ENCODE measurements at regions not wholly inside any gene's neighbourhood (a gene's known extent, or its start where the extent isn't known, plus 50 kb on each side); places are given as distances from the start of the nearest gene placed in this dataset.

GRCh38 chr11:131089727-131090245 is 173.5 kb upstream of the SNX19 start:
- Histone ChIP-seq H3K4me3 (ENCODE audit: low read depth, low read length) (no peak overlapping the region), H3K27me3 (ENCODE audit: control insufficient read depth, insufficient read depth, low read length) (no peaks in the 10 kb centered on the region), H3K27ac (ENCODE audit: low read depth, low read length) (no peak overlapping the region), H3K36me3 (ENCODE audit: control insufficient read depth, insufficient read depth, low read length) (no peaks in the 10 kb centered on the region), H3K9me3 (ENCODE audit: control insufficient read depth, insufficient read depth, low read depth, low read length) (peaks cover 12% of the 10 kb centered on the region), H3K9ac (ENCODE audit: low read length) (no peak overlapping the region), H3K4me1 (ENCODE audit: control insufficient read depth, insufficient read depth, low read length) (no peaks in the 10 kb centered on the region)

GRCh38 chr11:131092469-131092868 is 176.2 kb upstream of the SNX19 start:
- H3K4me1 ChIP-seq (ENCODE audit: control insufficient read depth, insufficient read depth, low read length): 0 out of 2 replicates have a peak, but pooled peaks cover 5% of the 10 kb centered on the region
- no peaks in the 10 kb centered on the region for H3K9me3 ChIP-seq (ENCODE audit: control insufficient read depth, insufficient read depth, low read depth, low read length)
- H3K27ac ChIP-seq (ENCODE audit: low read depth, low read length): no peak overlapping the region
- H3K4me3 ChIP-seq (ENCODE audit: low read depth, low read length): no peak overlapping the region
- no peaks in the 10 kb centered on the region for H3K36me3 ChIP-seq (ENCODE audit: control insufficient read depth, insufficient read depth, low read length)
- no peaks in the 10 kb centered on the region for H3K27me3 ChIP-seq (ENCODE audit: control insufficient read depth, insufficient read depth, low read length)
- no peak overlapping the region for H3K9ac ChIP-seq (ENCODE audit: low read length)

- Histone ChIP-seq H3K9me3 (ENCODE audit: control insufficient read depth, insufficient read depth, low read depth, low read length) (no peaks in the 10 kb centered on the region), H3K9ac (ENCODE audit: low read length) (no peak overlapping the region), H3K27me3 (ENCODE audit: control insufficient read depth, insufficient read depth, low read length) (no peaks in the 10 kb centered on the region), H3K36me3 (ENCODE audit: control insufficient read depth, insufficient read depth, low read length) (no peaks in the 10 kb centered on the region), H3K27ac (ENCODE audit: low read depth, low read length) (no peak overlapping the region), H3K4me3 (ENCODE audit: low read depth, low read length) (no peak overlapping the region), H3K4me1 (ENCODE audit: control insufficient read depth, insufficient read depth, low read length) (0 out of 2 replicates have a peak, but pooled peaks cover 5% of the 10 kb centered on the region)
These were observed 178.5 kb upstream of the SNX19 start for GRCh38 chr11:131094827-131095226.

- H3K4me3 ChIP-seq (ENCODE audit: low read depth, low read length): no peak overlapping the region
These were observed 179.4 kb upstream of the SNX19 start for GRCh38 chr11:131095511-131096185.

GRCh38 chr11:131099013-131099412 is 182.7 kb upstream of the SNX19 start:
- H3K27ac ChIP-seq (ENCODE audit: low read depth, low read length): no peak overlapping the region
- H3K9ac ChIP-seq (ENCODE audit: low read length): no peak overlapping the region
- no peaks in the 10 kb centered on the region for H3K27me3 ChIP-seq (ENCODE audit: control insufficient read depth, insufficient read depth, low read length)
- H3K4me3 ChIP-seq (ENCODE audit: low read depth, low read length): no peak overlapping the region
- no peaks in the 10 kb centered on the region for H3K9me3 ChIP-seq (ENCODE audit: control insufficient read depth, insufficient read depth, low read depth, low read length)
- 0 out of 2 replicates have a peak, but pooled peaks cover 5% of the 10 kb centered on the region for H3K4me1 ChIP-seq (ENCODE audit: control insufficient read depth, insufficient read depth, low read length)
- H3K36me3 ChIP-seq (ENCODE audit: control insufficient read depth, insufficient read depth, low read length): no peaks in the 10 kb centered on the region

More at GRCh38 chr11:131095511-131096185, 179.4 kb upstream of the SNX19 start:
- Histone ChIP-seq H3K27me3 (ENCODE audit: control insufficient read depth, insufficient read depth, low read length) (no peaks in the 10 kb centered on the region), H3K9me3 (ENCODE audit: control insufficient read depth, insufficient read depth, low read depth, low read length) (no peaks in the 10 kb centered on the region), H3K36me3 (ENCODE audit: control insufficient read depth, insufficient read depth, low read length) (no peaks in the 10 kb centered on the region), H3K27ac (ENCODE audit: low read depth, low read length) (no peak overlapping the region), H3K4me1 (ENCODE audit: control insufficient read depth, insufficient read depth, low read length) (0 out of 2 replicates have a peak, but pooled peaks cover 5% of the 10 kb centered on the region), H3K9ac (ENCODE audit: low read length) (no peak overlapping the region)

- H3K4me3 ChIP-seq (ENCODE audit: low read depth, low read length): no peak overlapping the region
- H3K9ac ChIP-seq (ENCODE audit: low read length): no peak overlapping the region
- no peak overlapping the region for H3K27ac ChIP-seq (ENCODE audit: low read depth, low read length)
- 0 out of 2 replicates have a peak, but pooled peaks cover 5% of the 10 kb centered on the region for H3K4me1 ChIP-seq (ENCODE audit: control insufficient read depth, insufficient read depth, low read length)
- no peaks in the 10 kb centered on the region for H3K27me3 ChIP-seq (ENCODE audit: control insufficient read depth, insufficient read depth, low read length)
- H3K9me3 ChIP-seq (ENCODE audit: control insufficient read depth, insufficient read depth, low read depth, low read length): peaks cover 5% of the 10 kb centered on the region; the same call in 1 of the 2 replicates
- H3K36me3 ChIP-seq (ENCODE audit: control insufficient read depth, insufficient read depth, low read length): no peaks in the 10 kb centered on the region
These were observed 183.5 kb upstream of the SNX19 start for GRCh38 chr11:131099746-131100145.

- no peak overlapping the region for H3K4me3 ChIP-seq (ENCODE audit: low read depth, low read length)
- H3K36me3 ChIP-seq (ENCODE audit: control insufficient read depth, insufficient read depth, low read length): no peaks in the 10 kb centered on the region
- H3K4me1 ChIP-seq (ENCODE audit: control insufficient read depth, insufficient read depth, low read length): no peaks in the 10 kb centered on the region
- H3K27me3 ChIP-seq (ENCODE audit: control insufficient read depth, insufficient read depth, low read length): no peaks in the 10 kb centered on the region
- no peak overlapping the region for H3K9ac ChIP-seq (ENCODE audit: low read length)
- peaks cover 16% of the 10 kb centered on the region for H3K9me3 ChIP-seq (ENCODE audit: control insufficient read depth, insufficient read depth, low read depth, low read length)
- H3K27ac ChIP-seq (ENCODE audit: low read depth, low read length): no peak overlapping the region
These were observed 192.5 kb upstream of the SNX19 start for GRCh38 chr11:131108760-131109159.

- H3K4me1 ChIP-seq (ENCODE audit: control insufficient read depth, insufficient read depth, low read length): no peaks in the 10 kb centered on the region
- H3K27me3 ChIP-seq (ENCODE audit: control insufficient read depth, insufficient read depth, low read length): no peaks in the 10 kb centered on the region
- H3K4me3 ChIP-seq (ENCODE audit: low read depth, low read length): no peak overlapping the region
- H3K27ac ChIP-seq (ENCODE audit: low read depth, low read length): no peak overlapping the region
- H3K9ac ChIP-seq (ENCODE audit: low read length): no peak overlapping the region
- no peaks in the 10 kb centered on the region for H3K36me3 ChIP-seq (ENCODE audit: control insufficient read depth, insufficient read depth, low read length)
- H3K9me3 ChIP-seq (ENCODE audit: control insufficient read depth, insufficient read depth, low read depth, low read length): peaks cover 16% of the 10 kb centered on the region
These were observed 193.0 kb upstream of the SNX19 start for GRCh38 chr11:131109257-131109656.

- H3K9ac ChIP-seq (ENCODE audit: low read length): no peak overlapping the region
- no peaks in the 10 kb centered on the region for H3K4me1 ChIP-seq (ENCODE audit: control insufficient read depth, insufficient read depth, low read length)
- no peak overlapping the region for H3K27ac ChIP-seq (ENCODE audit: low read depth, low read length)
- peaks cover 11% of the 10 kb centered on the region for H3K9me3 ChIP-seq (ENCODE audit: control insufficient read depth, insufficient read depth, low read depth, low read length)
- no peak overlapping the region for H3K4me3 ChIP-seq (ENCODE audit: low read depth, low read length)
- H3K36me3 ChIP-seq (ENCODE audit: control insufficient read depth, insufficient read depth, low read length): no peaks in the 10 kb centered on the region
- no peaks in the 10 kb centered on the region for H3K27me3 ChIP-seq (ENCODE audit: control insufficient read depth, insufficient read depth, low read length)
These were observed 193.5 kb upstream of the SNX19 start for GRCh38 chr11:131109790-131110189.

GRCh38 chr11:131111775-131112174 is 195.5 kb upstream of the SNX19 start:
- H3K9me3 ChIP-seq (ENCODE audit: control insufficient read depth, insufficient read depth, low read depth, low read length): peaks cover 8% of the 10 kb centered on the region; the same call in 1 of the 2 replicates

GRCh38 chr11:131118247-131118646 is 202.0 kb upstream of the SNX19 start:
- no peaks in the 10 kb centered on the region for H3K27me3 ChIP-seq (ENCODE audit: control insufficient read depth, insufficient read depth, low read length)
- H3K27ac ChIP-seq (ENCODE audit: low read depth, low read length): no peak overlapping the region
- H3K9me3 ChIP-seq (ENCODE audit: control insufficient read depth, insufficient read depth, low read depth, low read length): no peaks in the 10 kb centered on the region
- H3K4me1 ChIP-seq (ENCODE audit: control insufficient read depth, insufficient read depth, low read length): peaks cover 6% of the 10 kb centered on the region; the same call in 1 of the 2 replicates
- H3K4me3 ChIP-seq (ENCODE audit: low read depth, low read length): no peak overlapping the region
- H3K9ac ChIP-seq (ENCODE audit: low read length): no peak overlapping the region
- no peaks in the 10 kb centered on the region for H3K36me3 ChIP-seq (ENCODE audit: control insufficient read depth, insufficient read depth, low read length)

More at GRCh38 chr11:131111775-131112174, 195.5 kb upstream of the SNX19 start:
- H3K27me3 ChIP-seq (ENCODE audit: control insufficient read depth, insufficient read depth, low read length): no peaks in the 10 kb centered on the region
- H3K36me3 ChIP-seq (ENCODE audit: control insufficient read depth, insufficient read depth, low read length): no peaks in the 10 kb centered on the region
- H3K9ac ChIP-seq (ENCODE audit: low read length): no peak overlapping the region
- H3K27ac ChIP-seq (ENCODE audit: low read depth, low read length): no peak overlapping the region
- no peak overlapping the region for H3K4me3 ChIP-seq (ENCODE audit: low read depth, low read length)
- H3K4me1 ChIP-seq (ENCODE audit: control insufficient read depth, insufficient read depth, low read length): no peaks in the 10 kb centered on the region
